Activated naive CD8-positive, alpha-beta T cell treated with anti-CD3 and anti-CD28 coated beads, Interleukin-2, amount 10 ng/mL, durations not matched to agents 7 days and 5 days (primary cell): ENCODE measurements at regions not wholly inside any gene's neighbourhood (a gene's known extent, or its start where the extent isn't known, plus 50 kb on each side); places are given as distances from the start of the nearest gene placed in this dataset.
"Not testable (repeated sequence)": the region's sequence is repeated elsewhere in the genome, so short reads cannot be mapped to it uniquely, and the experiment has no call there.

Experiments used
- ATAC-seq: fragments of 150-1000 bp; cut with Tn5 transposase; one replicate; pipeline ENCODE4 v1.10.0; 2021; ENCODE audit warnings: low read depth, moderate library complexity
- POLR2A ChIA-PET: fragments of 350-600 bp; sonication (Branson Sonifier 250); formaldehyde crosslinking; loops from one replicate; lab custom pipeline; 2021; ENCODE audit warnings: antibody characterized with exemption; lab: Charles Lee
- DNase-seq: peaks from one replicate; pipeline ENCODE4 v3.0.0; 2021
- H3K27ac Mint-ChIP-seq: one replicate; pipeline ENCODE4 v1.8.0; 2022; ENCODE audit warnings: mild to moderate bottlenecking, mixed read lengths
- H3K27me3 Mint-ChIP-seq: one replicate; pipeline ENCODE4 v1.8.0; 2022; ENCODE audit warnings: mild to moderate bottlenecking, moderate library complexity, mixed read lengths
- H3K36me3 Mint-ChIP-seq: one replicate; pipeline ENCODE4 v1.8.0; 2021; ENCODE audit warnings: mild to moderate bottlenecking, mixed read lengths
- H3K4me1 Mint-ChIP-seq: one replicate; pipeline ENCODE4 v1.8.0; 2021; ENCODE audit warnings: mixed read lengths
- H3K4me3 Mint-ChIP-seq: one replicate; pipeline ENCODE4 v1.8.0; 2022; ENCODE audit warnings: mild to moderate bottlenecking, moderate library complexity, mixed read lengths
- H3K9me3 Mint-ChIP-seq: one replicate; pipeline ENCODE4 v1.8.0; 2021; ENCODE audit warnings: mixed read lengths

DNA sequence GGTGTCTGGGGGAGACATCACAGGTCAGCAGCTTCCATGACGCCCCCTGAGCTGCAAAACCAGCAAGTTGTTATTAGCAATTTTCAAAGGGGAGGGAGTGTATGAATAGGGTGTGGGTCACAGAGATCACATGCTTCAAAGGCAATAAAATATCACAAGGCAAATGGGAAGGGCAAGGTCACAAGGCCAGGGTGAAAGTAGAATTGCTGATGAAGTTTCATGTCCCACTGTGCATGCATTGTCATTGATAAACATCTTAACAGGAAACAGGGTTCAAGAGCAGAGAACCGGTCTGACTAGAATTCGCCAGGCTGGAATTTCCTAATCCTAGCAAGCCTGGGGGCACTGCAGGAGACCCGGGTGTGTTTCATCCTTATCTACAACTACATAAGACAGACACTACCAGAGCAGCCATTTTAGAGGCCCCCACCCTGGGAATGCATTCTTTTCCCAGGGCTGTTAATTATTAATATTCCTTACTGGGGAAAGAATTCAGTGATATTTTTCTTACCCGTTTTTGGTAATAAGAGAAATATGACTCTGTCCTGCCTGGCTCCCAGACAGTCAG is 494.2 kb upstream of the POM121L12 start:
- not testable (repeated sequence) for DNase-seq, H3K36me3 Mint-ChIP-seq

DNA sequence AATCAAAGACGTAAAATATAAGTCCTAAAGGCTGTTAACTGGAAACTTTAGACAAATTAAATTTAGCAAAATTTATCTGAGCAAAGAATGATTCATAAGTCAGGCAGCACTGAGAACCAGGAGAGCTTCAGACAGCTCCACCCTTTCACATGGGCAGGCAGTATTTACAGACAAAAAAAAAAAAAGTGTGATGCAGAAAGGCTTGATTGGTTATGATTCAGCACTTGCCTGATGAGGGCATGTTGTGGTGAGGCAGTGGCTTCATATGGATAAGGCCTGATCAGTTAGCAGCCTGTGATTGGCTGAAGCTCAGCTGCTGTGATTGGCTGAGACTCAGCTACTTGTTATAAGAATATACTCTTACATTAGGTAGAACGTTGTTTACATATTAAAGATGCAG is 495.4 kb upstream of the POM121L12 start:
- Mint-ChIP-seq H3K27me3 (no peaks in the 10 kb centered on the region), H3K4me1 (no peaks in the 10 kb centered on the region), H3K36me3 (no peaks in the 10 kb centered on the region), H3K27ac (no peak overlapping the region), H3K9me3 (peaks cover 7% of the 10 kb centered on the region), H3K4me3 (no peak overlapping the region)
- ATAC-seq (no peak), DNase-seq (no peak)
- POLR2A ChIA-PET, result no interaction called here

More for the DNA sequence above, 494.2 kb upstream of the POM121L12 start:
- H3K27me3 Mint-ChIP-seq, H3K4me1 Mint-ChIP-seq, H3K4me3 Mint-ChIP-seq, H3K9me3 Mint-ChIP-seq, ATAC-seq, H3K27ac Mint-ChIP-seq, POLR2A ChIA-PET: not testable (repeated sequence)

DNA sequence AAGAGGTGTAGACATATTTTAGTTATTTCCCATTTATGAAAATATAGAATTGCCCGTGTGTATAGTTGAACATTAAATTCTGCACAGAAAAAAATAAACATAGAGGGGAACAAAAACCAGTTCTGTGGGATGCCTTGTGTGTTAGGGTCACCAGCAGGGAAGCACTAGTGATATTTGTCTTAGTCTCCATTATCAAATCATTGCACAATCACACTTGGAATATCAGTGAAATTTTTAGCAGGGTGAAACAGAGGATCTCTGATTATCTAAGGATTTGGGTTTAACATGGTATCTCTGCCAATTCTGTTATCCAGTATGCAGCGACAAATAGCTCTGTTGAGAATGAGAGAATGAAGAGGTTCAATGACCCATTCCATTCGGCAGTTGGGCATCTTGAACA is 496.0 kb upstream of the POM121L12 start:
- no peak for ATAC-seq
- DNase-seq, result no peak
- H3K36me3 Mint-ChIP-seq, result no peaks in the 10 kb centered on the region
- H3K9me3 Mint-ChIP-seq, result peaks cover 6% of the 10 kb centered on the region
- H3K27ac Mint-ChIP-seq, result no peak overlapping the region
- no peak overlapping the region for H3K4me3 Mint-ChIP-seq
- no peaks in the 10 kb centered on the region for H3K4me1 Mint-ChIP-seq
- no peaks in the 10 kb centered on the region for H3K27me3 Mint-ChIP-seq
- POLR2A ChIA-PET, result no interaction called here

DNA sequence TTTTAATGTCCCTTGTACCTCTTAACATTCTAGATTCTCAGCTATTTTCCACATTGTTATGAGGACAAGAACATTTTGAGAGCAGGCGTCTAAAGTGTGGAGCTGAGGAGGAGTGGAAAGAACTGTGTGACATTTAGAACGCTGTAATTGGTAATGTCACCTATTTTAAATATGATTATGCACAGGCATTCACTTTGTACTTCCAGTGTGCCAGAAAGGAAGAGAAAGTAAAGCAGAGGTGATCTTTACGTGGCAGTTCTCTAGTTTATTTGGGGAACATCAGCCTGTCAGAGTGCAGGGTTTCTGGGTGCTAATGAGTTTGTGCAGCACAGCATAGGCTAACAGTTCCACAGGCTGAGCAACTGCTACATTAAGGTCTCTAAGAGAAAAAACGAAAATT is 498.4 kb upstream of the POM121L12 start:
- no peaks in the 10 kb centered on the region for H3K36me3 Mint-ChIP-seq
- no peak for DNase-seq
- no peak overlapping the region for H3K27ac Mint-ChIP-seq
- H3K27me3 Mint-ChIP-seq, result no peaks in the 10 kb centered on the region
- no peak for ATAC-seq
- H3K9me3 Mint-ChIP-seq, result peaks cover 6% of the 10 kb centered on the region
- no peak overlapping the region for H3K4me3 Mint-ChIP-seq
- POLR2A ChIA-PET, result no interaction called here
- no peaks in the 10 kb centered on the region for H3K4me1 Mint-ChIP-seq

DNA sequence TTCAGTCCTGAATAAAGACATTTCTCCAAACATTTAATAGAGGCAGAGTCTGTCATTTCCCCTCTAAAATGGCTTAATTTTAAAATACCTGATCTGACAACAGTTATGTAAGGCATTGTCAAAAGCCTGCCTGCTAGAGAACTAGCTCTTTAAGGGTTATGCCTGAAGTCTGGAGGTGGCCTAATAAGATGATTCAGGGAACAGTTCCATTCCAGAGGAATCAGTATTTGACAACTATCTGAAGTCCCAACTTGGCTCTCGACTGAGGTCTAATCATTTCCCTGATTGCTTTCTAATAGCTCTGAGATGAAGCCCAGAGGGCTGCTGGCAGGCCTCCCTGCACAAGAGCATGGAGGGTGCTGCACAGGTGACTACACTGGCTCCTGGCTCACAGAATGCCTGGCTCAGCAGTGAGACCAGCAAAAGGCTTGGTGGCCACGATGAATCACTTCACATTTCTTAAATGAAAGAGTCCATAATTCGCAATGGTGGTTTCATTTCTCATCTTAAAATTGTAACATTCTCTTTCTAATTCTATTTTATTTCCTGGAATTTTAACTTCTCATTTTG is 509.6 kb upstream of the POM121L12 start:
- ATAC-seq (no peak), DNase-seq (no peak)
- Mint-ChIP-seq H3K4me3 (no peak overlapping the region), H3K27me3 (no peaks in the 10 kb centered on the region), H3K27ac (no peak overlapping the region), H3K9me3 (peaks cover 8% of the 10 kb centered on the region), H3K36me3 (no peaks in the 10 kb centered on the region), H3K4me1 (no peaks in the 10 kb centered on the region)
- POLR2A ChIA-PET, result no interaction called here

DNA sequence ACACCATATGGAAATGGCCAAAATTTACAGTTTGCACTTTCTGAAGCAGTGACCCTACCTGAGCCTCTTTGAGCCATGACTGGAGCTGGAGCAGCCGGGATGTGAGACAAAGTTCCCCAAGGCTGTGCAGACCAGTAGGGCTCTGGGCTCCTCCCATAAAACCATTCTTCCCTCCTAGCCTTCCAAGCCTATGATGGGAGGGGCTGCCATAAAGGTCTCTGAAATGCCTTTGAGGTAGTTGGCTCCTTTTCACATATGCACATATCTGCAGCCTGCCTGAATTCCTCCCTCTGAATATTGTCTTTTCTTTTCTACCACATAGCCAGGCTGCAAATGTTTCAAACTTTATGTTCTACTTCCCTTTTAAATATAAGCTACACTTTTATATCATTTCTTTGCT is 516.6 kb upstream of the POM121L12 start:
- Mint-ChIP-seq H3K9me3 (peaks cover 15% of the 10 kb centered on the region), H3K27me3 (no peaks in the 10 kb centered on the region), H3K27ac (no peak overlapping the region), H3K4me3 (no peak overlapping the region), H3K4me1 (no peaks in the 10 kb centered on the region), H3K36me3 (no peaks in the 10 kb centered on the region)
- DNase-seq (no peak), ATAC-seq (no peak)
- POLR2A ChIA-PET, result no interaction called here

DNA sequence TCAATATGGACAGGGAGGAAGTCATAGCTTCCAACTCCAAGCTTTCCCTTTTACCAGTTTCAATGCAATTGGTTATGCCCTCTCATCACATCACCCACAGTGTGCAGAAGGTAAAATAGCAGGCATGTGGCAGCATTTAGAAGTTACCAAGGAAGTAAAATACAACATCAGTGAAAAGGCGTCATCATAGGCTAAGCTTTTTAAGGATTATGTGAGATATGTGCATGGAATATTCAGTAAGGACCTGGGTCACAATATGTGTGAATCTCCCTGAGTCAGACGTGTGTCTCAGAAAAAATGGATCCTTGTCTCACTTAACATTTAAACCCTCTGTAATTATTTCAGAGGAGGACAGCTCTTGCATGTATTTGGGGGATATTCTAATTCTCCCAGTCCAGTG is 522.8 kb upstream of the POM121L12 start:
- DNase-seq, result no peak

DNA sequence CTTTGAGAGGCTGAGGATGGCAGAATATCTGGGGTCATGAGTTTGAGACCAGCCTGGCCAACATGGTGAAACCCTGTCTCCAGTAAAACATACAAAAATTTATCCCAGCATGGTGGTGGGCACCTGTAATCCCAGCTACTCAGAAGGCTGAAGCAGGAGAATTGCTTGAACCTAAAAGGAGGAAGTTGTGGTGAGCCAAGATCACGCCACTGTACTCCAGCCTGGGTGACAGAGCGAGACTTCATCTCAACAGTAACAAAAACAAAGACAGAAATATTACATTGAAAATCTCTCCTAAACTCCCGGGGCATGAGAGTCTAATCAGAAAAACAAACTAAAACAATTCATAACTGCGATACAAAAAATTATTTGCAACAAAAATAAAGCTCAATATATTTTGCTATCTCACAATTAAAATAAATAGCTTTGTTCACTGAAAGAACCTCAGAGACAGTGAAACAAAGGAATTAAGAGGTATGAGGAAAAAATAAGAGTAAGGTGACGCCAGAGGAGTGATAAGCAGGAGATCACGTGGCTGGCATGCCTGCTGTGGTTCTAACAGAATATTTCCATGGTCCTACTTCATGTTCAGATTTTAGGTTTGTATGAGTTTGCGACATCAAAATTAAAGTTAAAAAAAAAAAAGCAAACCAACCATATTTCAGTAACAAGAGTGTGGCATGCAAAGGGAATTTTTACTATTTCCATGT is 527.7 kb upstream of the POM121L12 start:
- Mint-ChIP-seq H3K27me3 (no peaks in the 10 kb centered on the region), H3K9me3 (peaks cover 4% of the 10 kb centered on the region), H3K4me1 (no peaks in the 10 kb centered on the region), H3K27ac (no peak overlapping the region), H3K36me3 (no peaks in the 10 kb centered on the region), H3K4me3 (no peak overlapping the region)
- DNase-seq (no peak), ATAC-seq (no peak)
- POLR2A ChIA-PET, result no interaction called here

More for the DNA sequence above, 522.8 kb upstream of the POM121L12 start:
- no peak overlapping the region for H3K4me3 Mint-ChIP-seq
- H3K4me1 Mint-ChIP-seq, result no peaks in the 10 kb centered on the region
- H3K27me3 Mint-ChIP-seq, result no peaks in the 10 kb centered on the region
- peaks cover 5% of the 10 kb centered on the region for H3K9me3 Mint-ChIP-seq
- no peaks in the 10 kb centered on the region for H3K36me3 Mint-ChIP-seq
- H3K27ac Mint-ChIP-seq, result no peak overlapping the region
- POLR2A ChIA-PET, result interaction anchor here (0.6 kb wide), 1 partner anchor 341 kb away, joined by 3 read pairs; no protein-coding TSS in a partner anchor
- ATAC-seq, result no peak

DNA sequence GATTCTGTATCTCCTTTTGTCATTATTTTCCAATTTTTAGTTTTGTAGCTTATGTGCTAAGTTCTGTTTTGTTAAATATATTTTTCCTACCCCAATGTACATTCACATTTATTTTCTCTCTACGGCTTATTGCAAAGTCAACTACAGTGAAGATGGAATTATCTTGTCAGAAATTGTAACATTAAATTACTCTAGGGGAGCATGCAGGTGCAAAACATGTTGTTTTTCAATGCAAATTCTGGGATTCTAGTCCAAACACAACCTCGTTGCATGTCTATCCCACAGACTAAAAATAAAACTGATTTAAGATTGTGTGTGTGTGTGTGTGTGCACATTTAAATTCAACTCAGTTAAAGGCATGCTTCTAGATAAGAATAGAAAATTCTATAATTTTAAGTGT is 529.1 kb upstream of the POM121L12 start:
- Mint-ChIP-seq H3K27ac (no peak overlapping the region), H3K9me3 (peaks cover 5% of the 10 kb centered on the region), H3K27me3 (no peaks in the 10 kb centered on the region), H3K4me3 (no peak overlapping the region), H3K4me1 (no peaks in the 10 kb centered on the region), H3K36me3 (no peaks in the 10 kb centered on the region)
- POLR2A ChIA-PET, result no interaction called here
- no peak for ATAC-seq
- DNase-seq, result no peak

DNA sequence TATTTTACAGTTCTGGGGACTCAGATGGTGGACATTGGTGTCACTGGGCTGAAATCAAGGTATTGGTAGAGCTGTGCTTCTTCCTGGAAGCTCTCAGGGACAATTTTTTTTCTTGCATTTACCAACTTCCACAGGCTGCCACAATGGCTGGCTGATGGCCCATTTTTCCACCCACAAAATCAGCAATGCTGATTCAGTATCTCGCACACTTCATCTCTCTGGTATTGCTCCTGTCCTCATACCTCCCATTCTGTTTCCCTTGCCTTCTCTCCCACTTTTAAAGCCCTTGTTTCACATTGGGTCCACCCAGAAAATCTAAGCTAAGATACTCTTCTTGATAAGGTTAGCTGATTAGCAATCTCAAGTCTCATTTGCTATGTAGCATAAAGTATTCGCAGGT is 530.9 kb upstream of the POM121L12 start:
- ATAC-seq (no peak), DNase-seq (no peak)
- Mint-ChIP-seq H3K4me3 (no peak overlapping the region), H3K9me3 (peaks cover 5% of the 10 kb centered on the region), H3K36me3 (no peaks in the 10 kb centered on the region), H3K27ac (no peak overlapping the region), H3K27me3 (no peaks in the 10 kb centered on the region), H3K4me1 (no peaks in the 10 kb centered on the region)
- POLR2A ChIA-PET, result no interaction called here

DNA sequence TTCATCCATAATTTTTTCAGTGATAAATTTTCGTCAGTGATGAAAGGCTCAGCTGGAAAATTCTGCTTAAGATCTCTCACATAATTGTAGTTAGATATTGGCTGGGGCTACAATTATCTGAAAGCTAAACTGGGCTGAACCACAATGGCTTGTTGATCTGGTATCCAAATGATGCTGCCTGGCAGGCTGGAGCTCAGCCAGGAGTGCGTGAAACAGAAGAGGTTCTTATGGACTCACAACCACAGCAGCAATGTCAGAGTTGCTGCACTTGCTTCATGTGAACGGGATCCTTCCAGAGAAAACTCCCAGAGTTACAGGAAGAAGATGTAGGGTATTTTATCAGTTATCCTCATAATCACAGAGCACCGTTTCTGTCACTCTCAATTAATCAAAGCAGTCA is 533.2 kb upstream of the POM121L12 start:
- Mint-ChIP-seq H3K4me3 (no peak overlapping the region), H3K27ac (no peak overlapping the region), H3K36me3 (no peaks in the 10 kb centered on the region), H3K4me1 (no peaks in the 10 kb centered on the region), H3K9me3 (peaks cover 5% of the 10 kb centered on the region), H3K27me3 (no peaks in the 10 kb centered on the region)
- no peak for DNase-seq
- no peak for ATAC-seq
- POLR2A ChIA-PET, result no interaction called here

DNA sequence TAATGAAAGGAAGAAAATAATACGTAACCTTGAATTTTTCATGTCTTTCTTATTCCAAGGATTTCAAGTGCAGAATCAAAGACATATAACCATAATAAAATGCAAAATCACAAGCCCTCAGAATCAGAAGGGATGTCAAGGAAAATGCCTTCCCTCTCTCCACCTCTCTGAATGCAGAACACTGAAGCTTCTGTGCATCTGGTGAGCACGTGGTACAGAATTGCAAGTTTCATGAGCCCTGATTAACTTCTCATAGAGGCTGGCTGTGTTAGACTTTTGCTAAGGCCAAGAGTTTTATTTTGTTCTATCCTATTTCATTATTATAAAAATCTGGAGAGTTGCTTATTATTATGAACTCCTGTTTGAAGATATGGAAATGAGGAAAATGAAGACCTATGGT is 533.7 kb upstream of the POM121L12 start:
- POLR2A ChIA-PET, result no interaction called here
- DNase-seq (no peak), ATAC-seq (no peak)
- H3K27ac Mint-ChIP-seq, result no peak overlapping the region
- no peak overlapping the region for H3K4me3 Mint-ChIP-seq
- peaks cover 5% of the 10 kb centered on the region for H3K9me3 Mint-ChIP-seq
- H3K27me3 Mint-ChIP-seq, result no peaks in the 10 kb centered on the region
- no peaks in the 10 kb centered on the region for H3K4me1 Mint-ChIP-seq
- H3K36me3 Mint-ChIP-seq, result no peaks in the 10 kb centered on the region

DNA sequence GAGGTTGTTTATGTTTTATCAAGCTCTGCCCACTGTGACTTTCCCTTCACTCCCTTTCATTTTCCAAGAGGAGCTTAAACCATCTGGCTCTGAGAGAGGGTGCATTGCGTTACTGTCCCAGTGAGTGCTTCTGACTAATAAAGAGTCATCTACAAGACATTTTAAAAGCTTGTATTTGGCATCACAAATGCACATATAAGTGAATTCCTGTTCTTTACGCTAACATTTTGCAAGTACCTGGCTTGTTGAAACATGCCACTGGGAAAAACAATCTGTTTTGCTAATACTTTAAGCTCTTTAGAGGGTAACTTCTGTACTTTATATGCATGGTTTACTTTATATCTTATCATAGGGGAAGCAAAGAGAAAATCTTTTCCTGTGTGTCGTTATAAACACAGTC is 534.6 kb upstream of the POM121L12 start:
- H3K36me3 Mint-ChIP-seq, result no peaks in the 10 kb centered on the region
- DNase-seq (no peak), ATAC-seq (no peak)
- POLR2A ChIA-PET, result no interaction called here
- no peaks in the 10 kb centered on the region for H3K27me3 Mint-ChIP-seq
- no peak overlapping the region for H3K27ac Mint-ChIP-seq
- H3K4me1 Mint-ChIP-seq, result no peaks in the 10 kb centered on the region
- H3K9me3 Mint-ChIP-seq, result peaks cover 3% of the 10 kb centered on the region
- no peak overlapping the region for H3K4me3 Mint-ChIP-seq

DNA sequence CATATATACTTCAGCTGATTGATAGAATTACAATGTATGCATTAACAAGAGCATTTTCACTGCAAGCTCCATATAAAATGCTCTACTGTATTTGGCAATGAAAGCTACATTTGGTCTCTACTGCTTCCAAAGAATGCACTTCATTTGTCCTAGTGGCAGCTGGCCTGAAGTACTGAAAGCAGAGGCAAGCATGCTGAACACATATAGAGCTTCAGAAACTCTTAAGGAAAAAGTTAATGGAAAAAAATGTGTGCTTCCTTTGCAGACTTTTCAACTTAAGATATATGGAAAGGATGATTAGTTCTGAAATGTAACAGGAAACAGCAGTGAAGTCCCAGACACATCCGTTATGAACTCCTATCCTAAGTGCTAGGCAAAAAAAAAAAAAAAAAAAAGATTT is 537.1 kb upstream of the POM121L12 start:
- DNase-seq (no peak), ATAC-seq (no peak)
- Mint-ChIP-seq H3K9me3 (peaks cover 3% of the 10 kb centered on the region), H3K27ac (no peak overlapping the region), H3K36me3 (no peaks in the 10 kb centered on the region), H3K4me1 (no peaks in the 10 kb centered on the region), H3K4me3 (no peak overlapping the region), H3K27me3 (no peaks in the 10 kb centered on the region)
- POLR2A ChIA-PET, result no interaction called here
